Kidney (tissue), 13 donors: ENCODE measurements at regions not wholly inside any gene's neighbourhood (a gene's known extent, or its start where the extent isn't known, plus 50 kb on each side); places are given as distances from the start of the nearest gene placed in this dataset.
"Not testable (repeated sequence)": the region's sequence is repeated elsewhere in the genome, so short reads cannot be mapped to it uniquely, and the experiment has no call there.

Experiments
- DNase-seq, 5 donors: peaks; one replicate each; pipeline ENCODE4 v3.0.0-alpha.2; 2013 to 2020
- FAIRE-seq: peaks from 2 replicates; lab custom pipeline; 2012; peaks lifted over from hg19 to GRCh38; lab: Jason Lieb, UNC
- H3K27ac ChIP-seq, 2 donors: one replicate each; pipeline ENCODE4 v1.7.0; 2013; ENCODE audit warnings: low read depth in 2 of 2, low read length in 2 of 2, inconsistent platforms in 1 of 2
- H3K27me3 ChIP-seq: one replicate; pipeline ENCODE4 v1.7.1; 2013; ENCODE audit warnings: low read length, inconsistent platforms; ENCODE audit not compliant: control insufficient read depth, insufficient read depth
- H3K36me3 ChIP-seq, 3 donors: one replicate each; pipeline versions ENCODE4 v1.7.0 to v1.7.1; 2013; ENCODE audit warnings: low read length in 3 of 3, control low read depth in 1 of 3, inconsistent platforms in 1 of 3; ENCODE audit not compliant: insufficient read depth in 3 of 3, control insufficient read depth in 2 of 3
- H3K4me1 ChIP-seq, 3 donors: one replicate each; pipeline versions ENCODE4 v1.7.0 to v1.7.1; 2013; ENCODE audit warnings: low read length in 3 of 3, inconsistent platforms in 1 of 3, low read depth in 1 of 3; ENCODE audit not compliant: control insufficient read depth in 2 of 3, insufficient read depth in 2 of 3
- H3K4me3 ChIP-seq, 3 donors: one replicate each; pipeline versions ENCODE4 v1.7.0 to v1.8.1; 2013; ENCODE audit warnings: low read length in 3 of 3, control low read depth in 1 of 3, inconsistent platforms in 1 of 3
- H3K9ac ChIP-seq, 3 donors: one replicate each; pipeline versions ENCODE4 v1.7.0 to v1.7.1; 2013; ENCODE audit warnings: low read length in 3 of 3, control low read depth in 1 of 3, inconsistent platforms in 1 of 3
- H3K9me3 ChIP-seq, 3 donors: one replicate each; pipeline versions ENCODE4 v1.7.0 to v1.7.1; 2013; ENCODE audit warnings: low read length in 3 of 3, control low read depth in 1 of 3, inconsistent platforms in 1 of 3; ENCODE audit not compliant: control insufficient read depth in 2 of 3, insufficient read depth in 1 of 3
- CTCF ChIP-seq: IDR thresholded peaks from 3 replicates; pipeline ENCODE4 v1.5.1; 2012; ENCODE audit warnings: mild to moderate bottlenecking, moderate library complexity, borderline replicate concordance; ENCODE audit not compliant: insufficient read depth; ENCODE audit errors: extremely low read depth
- intact Hi-C: fragments of 100-400 bp; cut with DNase I; formaldehyde crosslinking; loops from one replicate; pipeline ENCODE4 v1.11.1; 2022
- donor health status: control.
- donor health status: control.
- donor health status: control.
- donor health status: control.
- donor health status: control.
- donor health status: DM: yes; HTN: yes; CAD: no.
- donor health status: Normal renal cell carcinoma (clear cell type).

GRCh38 chr9:82424599-82425120 lies 436.1 kb downstream of the SPATA31D1 start:
- DNase-seq (no peak), FAIRE-seq (no peak)
- Histone ChIP-seq H3K27ac (no peak overlapping the region), H3K4me1 (no peaks in the 10 kb centered on the region), H3K9ac (no peak overlapping the region), H3K27me3 (no peaks in the 10 kb centered on the region), H3K36me3 (no peaks in the 10 kb centered on the region), H3K4me3 (no peak overlapping the region), H3K9me3 (no peaks in the 10 kb centered on the region)
- intact Hi-C loops, result no loop called here
- no peak for TF ChIP-seq CTCF

GRCh38 chr9:82431121-82431520 lies 442.5 kb downstream of the SPATA31D1 start:
- no peaks in the 10 kb centered on the region for H3K36me3 ChIP-seq
- DNase-seq, result peak in 1 of 5 donors; percentile 59
- no peak overlapping the region for H3K4me3 ChIP-seq
- FAIRE-seq, result no peak
- no peaks in the 10 kb centered on the region for H3K9me3 ChIP-seq
- no peak for TF ChIP-seq CTCF
- no peak overlapping the region for H3K9ac ChIP-seq
- no peaks in the 10 kb centered on the region for H3K4me1 ChIP-seq
- intact Hi-C loops, result no loop called here
- no peaks in the 10 kb centered on the region for H3K27me3 ChIP-seq
- no peak overlapping the region for H3K27ac ChIP-seq

- H3K27ac ChIP-seq, DNase-seq, FAIRE-seq, H3K27me3 ChIP-seq, H3K36me3 ChIP-seq, intact Hi-C loops, H3K4me1 ChIP-seq, H3K9me3 ChIP-seq, H3K4me3 ChIP-seq, H3K9ac ChIP-seq: not testable (repeated sequence)
These were observed 444.8 kb downstream of the SPATA31D1 start for GRCh38 chr9:82433290-82433931.

GRCh38 chr9:82436475-82436874 lies 447.9 kb downstream of the SPATA31D1 start:
- TF ChIP-seq CTCF, result no peak
- no peak overlapping the region for H3K27ac ChIP-seq
- H3K9me3 ChIP-seq, result no peaks in the 10 kb centered on the region
- H3K36me3 ChIP-seq, result no peaks in the 10 kb centered on the region
- H3K4me3 ChIP-seq, result no peak overlapping the region
- H3K9ac ChIP-seq, result no peak overlapping the region
- no peak for DNase-seq
- FAIRE-seq, result no peak
- no peaks in the 10 kb centered on the region for H3K27me3 ChIP-seq
- no peaks in the 10 kb centered on the region for H3K4me1 ChIP-seq
- intact Hi-C loops, result no loop called here

- H3K36me3 ChIP-seq, H3K27me3 ChIP-seq, H3K4me3 ChIP-seq, FAIRE-seq, intact Hi-C loops, H3K27ac ChIP-seq, H3K4me1 ChIP-seq, H3K9ac ChIP-seq, DNase-seq, H3K9me3 ChIP-seq: not testable (repeated sequence)
These were observed 448.6 kb downstream of the SPATA31D1 start for GRCh38 chr9:82437183-82437582.
